WERI-Rb-1 (cell line): ENCODE measurements at regions not wholly inside any gene's neighbourhood (a gene's known extent, or its start where the extent isn't known, plus 50 kb on each side); places are given as distances from the start of the nearest gene placed in this dataset.

ENCODE experiments used
- DNase-seq: peaks from one replicate; pipeline ENCODE4 v3.0.0-alpha.2; 2020
- H3K27ac ChIP-seq: fragments of 250-450 bp; sonication (Bioruptor Pico); 2 replicates; pipeline ENCODE4 v1.5.1; 2020; ENCODE audit warnings: mild to moderate bottlenecking, moderate library complexity
- H3K27me3 ChIP-seq: fragments of 250-450 bp; sonication (Bioruptor Pico); 2 replicates; pipeline ENCODE4 v1.5.1; 2021; ENCODE audit warnings: mild to moderate bottlenecking, low read depth, moderate library complexity; ENCODE audit not compliant: insufficient read depth, severe bottlenecking
- H3K36me3 ChIP-seq: fragments of 250-450 bp; sonication (Bioruptor Pico); 2 replicates; pipeline ENCODE4 v1.5.1; 2020; ENCODE audit warnings: mild to moderate bottlenecking, moderate library complexity
- H3K4me3 ChIP-seq: 2 replicates; pipeline ENCODE4 v1.5.1; 2011; ENCODE audit warnings: low read depth, mild to moderate bottlenecking, control low read depth, low read length
- H3K9me3 ChIP-seq: fragments of 250-450 bp; sonication (Bioruptor Pico); 2 replicates; pipeline ENCODE4 v1.5.1; 2021; ENCODE audit warnings: mild to moderate bottlenecking, moderate library complexity; ENCODE audit not compliant: severe bottlenecking
- TF ChIP-seq, protein P1 (sequence below): IDR thresholded peaks from 2 replicates; pipeline ENCODE4 v1.5.1; 2011; ENCODE audit warnings: low read depth, mild to moderate bottlenecking, control low read depth, inconsistent platforms, low read length

DNA sequence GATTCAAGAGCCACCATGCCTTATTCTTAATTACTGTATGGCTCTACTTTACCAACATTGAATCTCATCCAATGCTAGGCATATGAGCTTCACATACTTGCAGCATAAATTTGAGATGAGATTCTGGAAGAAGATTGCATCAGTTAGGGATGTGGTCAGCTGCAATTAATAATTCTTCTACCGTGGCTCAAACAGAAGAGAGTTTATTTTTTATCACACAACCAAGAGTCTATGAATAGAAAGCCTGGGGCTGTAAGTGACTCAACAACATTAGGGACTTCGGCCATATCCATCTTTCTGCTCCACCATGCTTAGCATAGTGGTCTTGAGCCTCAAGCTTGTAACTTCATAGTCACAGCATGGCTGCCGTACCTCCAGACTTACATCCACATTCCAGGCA lies 179.4 kb upstream of the IRX6 start:
- Histone ChIP-seq H3K27ac (no peak overlapping the region), H3K27me3 (no peaks in the 10 kb centered on the region), H3K4me3 (no peak overlapping the region), H3K9me3 (peaks cover 7% of the 10 kb centered on the region), H3K36me3 (no peaks in the 10 kb centered on the region)
- TF ChIP-seq, protein P1, sequence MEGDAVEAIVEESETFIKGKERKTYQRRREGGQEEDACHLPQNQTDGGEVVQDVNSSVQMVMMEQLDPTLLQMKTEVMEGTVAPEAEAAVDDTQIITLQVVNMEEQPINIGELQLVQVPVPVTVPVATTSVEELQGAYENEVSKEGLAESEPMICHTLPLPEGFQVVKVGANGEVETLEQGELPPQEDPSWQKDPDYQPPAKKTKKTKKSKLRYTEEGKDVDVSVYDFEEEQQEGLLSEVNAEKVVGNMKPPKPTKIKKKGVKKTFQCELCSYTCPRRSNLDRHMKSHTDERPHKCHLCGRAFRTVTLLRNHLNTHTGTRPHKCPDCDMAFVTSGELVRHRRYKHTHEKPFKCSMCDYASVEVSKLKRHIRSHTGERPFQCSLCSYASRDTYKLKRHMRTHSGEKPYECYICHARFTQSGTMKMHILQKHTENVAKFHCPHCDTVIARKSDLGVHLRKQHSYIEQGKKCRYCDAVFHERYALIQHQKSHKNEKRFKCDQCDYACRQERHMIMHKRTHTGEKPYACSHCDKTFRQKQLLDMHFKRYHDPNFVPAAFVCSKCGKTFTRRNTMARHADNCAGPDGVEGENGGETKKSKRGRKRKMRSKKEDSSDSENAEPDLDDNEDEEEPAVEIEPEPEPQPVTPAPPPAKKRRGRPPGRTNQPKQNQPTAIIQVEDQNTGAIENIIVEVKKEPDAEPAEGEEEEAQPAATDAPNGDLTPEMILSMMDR = no peak
- DNase-seq = no peak

DNA sequence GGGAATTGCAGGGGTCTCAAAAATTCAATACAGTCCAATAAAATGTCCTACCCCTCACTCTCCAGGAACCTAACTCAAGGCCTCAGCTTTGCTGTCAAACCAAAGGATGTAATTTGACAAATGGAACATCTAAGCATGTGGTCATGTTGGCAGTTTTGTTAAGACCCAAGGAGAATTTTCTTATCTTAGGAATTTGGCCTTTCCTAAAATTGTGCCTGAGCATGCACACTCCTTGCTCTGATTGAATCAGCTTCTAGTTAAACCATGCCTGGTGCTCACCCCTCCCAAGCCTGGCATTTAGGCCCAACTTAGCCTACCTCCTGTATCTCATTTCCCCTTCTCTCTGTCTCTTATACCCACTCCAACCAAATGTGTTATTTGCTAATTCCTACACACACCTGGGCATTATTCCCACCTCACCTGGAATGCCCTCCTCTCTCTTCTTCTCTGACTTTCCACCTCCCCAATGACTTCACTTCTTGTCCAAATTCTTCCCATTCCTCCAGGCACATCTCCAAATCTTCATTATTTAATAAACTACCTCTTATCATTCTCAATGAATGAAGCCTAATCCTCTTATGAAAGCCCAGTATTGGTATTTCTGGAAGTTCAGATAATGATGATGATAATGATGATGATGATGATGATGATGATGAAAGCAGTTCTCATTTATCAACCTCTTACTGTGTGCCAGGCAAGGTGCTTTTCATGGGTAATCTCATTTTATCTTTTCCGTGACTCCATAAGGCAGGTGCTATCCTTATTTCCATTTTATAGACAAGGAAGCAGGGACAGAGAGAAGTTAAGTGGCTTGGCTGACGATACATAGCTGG lies 178.0 kb upstream of the IRX6 start:
- TF ChIP-seq, protein P1 = no peak
- no peak for DNase-seq
- Histone ChIP-seq H3K27ac (no peak overlapping the region), H3K27me3 (no peaks in the 10 kb centered on the region), H3K36me3 (no peaks in the 10 kb centered on the region), H3K4me3 (no peak overlapping the region), H3K9me3 (peaks cover 7% of the 10 kb centered on the region)

DNA sequence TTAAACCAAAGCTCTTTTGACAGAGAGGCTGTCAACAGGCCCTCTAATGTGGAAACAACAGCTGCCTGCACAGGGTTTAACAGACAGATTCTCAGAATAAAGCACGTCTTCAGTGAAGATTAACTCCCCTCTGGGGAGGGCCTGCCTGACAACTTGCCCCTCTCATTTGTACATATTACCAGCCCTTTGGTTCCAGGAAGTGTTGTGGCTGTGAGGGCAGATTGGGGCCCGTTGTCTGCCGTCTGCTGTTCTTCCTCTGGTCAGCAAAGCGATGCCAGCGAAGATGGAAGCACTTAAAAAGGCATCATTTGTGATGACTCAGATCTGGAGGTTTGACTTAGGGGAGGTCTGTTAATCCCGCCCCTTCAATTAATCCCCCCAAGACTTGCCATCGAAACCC lies 177.0 kb upstream of the IRX6 start:
- Histone ChIP-seq H3K4me3 (peak overlapping the region; percentile 9; the same call in 1 of the 2 replicates), H3K27ac (peak overlapping the region; percentile 32), H3K9me3 (peaks cover 7% of the 10 kb centered on the region), H3K27me3 (no peaks in the 10 kb centered on the region), H3K36me3 (no peaks in the 10 kb centered on the region)
- TF ChIP-seq, protein P1 = no peak
- DNase-seq = peak; percentile 71

DNA sequence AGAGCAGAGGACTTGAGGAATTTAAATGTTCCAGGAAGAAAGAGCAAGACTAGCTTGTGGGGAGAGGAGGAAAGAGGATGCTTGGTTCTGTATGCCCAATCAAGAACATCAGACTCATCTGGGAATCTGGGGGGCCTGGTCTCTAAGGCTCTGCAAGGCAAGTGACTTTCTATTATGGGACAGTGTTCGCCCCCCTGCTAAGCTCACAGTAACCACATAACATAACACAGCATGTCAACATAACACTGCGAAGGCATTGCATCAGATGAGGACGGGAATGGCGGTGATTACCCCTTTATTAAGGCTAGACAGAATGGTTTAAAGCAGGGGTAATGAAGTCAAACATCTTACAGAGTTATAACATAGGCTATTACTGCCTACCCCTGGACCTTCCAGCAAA lies 176.6 kb upstream of the IRX6 start:
- Histone ChIP-seq H3K27me3 (no peaks in the 10 kb centered on the region), H3K9me3 (peaks cover 7% of the 10 kb centered on the region), H3K36me3 (no peaks in the 10 kb centered on the region), H3K4me3 (peak overlapping the region; percentile 9; the same call in 1 of the 2 replicates), H3K27ac (peak overlapping the region; percentile 32)
- TF ChIP-seq, protein P1 = no peak
- no peak for DNase-seq

DNA sequence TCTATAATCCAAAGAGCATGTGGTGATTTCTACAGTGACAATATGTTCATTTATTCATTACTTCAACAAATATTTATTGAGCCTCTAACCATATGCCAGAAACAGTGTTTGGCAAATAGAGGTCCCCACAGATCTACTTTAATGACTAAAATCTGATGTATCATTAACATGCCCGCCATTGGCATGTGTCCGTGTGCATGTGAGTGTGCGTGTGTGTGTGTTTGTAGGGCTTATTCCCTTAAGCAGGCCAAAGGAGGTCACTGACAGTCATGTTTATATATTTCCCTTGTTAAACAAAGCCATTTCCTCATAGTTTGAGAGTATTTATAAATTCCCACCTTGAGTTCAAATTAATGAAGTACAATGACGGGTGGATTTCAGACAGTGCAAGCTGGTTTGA lies 174.4 kb upstream of the IRX6 start:
- Histone ChIP-seq H3K9me3 (peaks cover 7% of the 10 kb centered on the region), H3K27me3 (no peaks in the 10 kb centered on the region), H3K27ac (no peak overlapping the region), H3K4me3 (no peak overlapping the region), H3K36me3 (no peaks in the 10 kb centered on the region)
- no peak for DNase-seq
- TF ChIP-seq, protein P1 = no peak
